GM23338 (cell line): ENCODE measurements at regions not wholly inside any gene's neighbourhood (a gene's known extent, or its start where the extent isn't known, plus 50 kb on each side); places are given as distances from the start of the nearest gene placed in this dataset.

Source experiments
- CREB1 ChIP-seq: fragments of 250-450 bp; sonication (Bioruptor Pico); IDR thresholded peaks from 2 replicates; pipeline ENCODE4 v1.5.0; 2020; ENCODE audit warnings: low read depth, mild to moderate bottlenecking, moderate library complexity
- EZH2 ChIP-seq: fragments of 200-600 bp; sonication (generic); IDR thresholded peaks from one replicate; pipeline ENCODE4 v1.8.0; 2017; ENCODE audit warnings: antibody characterized with exemption, mild to moderate bottlenecking, low read depth; ENCODE audit not compliant: unreplicated experiment
- POLR2AphosphoS5 ChIP-seq: IDR thresholded peaks from 2 replicates; pipeline ENCODE4 v1.6.1; 2016; ENCODE audit warnings: antibody characterized with exemption, low read depth
- TF ChIP-seq, protein P1 (sequence below), 2 experiments: fragments of 200-600 bp in 1 of 2; sonication (generic) in 1 of 2; conservative IDR thresholded peaks; 2 replicates each; pipeline versions ENCODE4 v1.5.1 to v1.6.1; 2016 to 2017; ENCODE audit warnings: antibody characterized with exemption in 2 of 2, low read depth in 2 of 2, mild to moderate bottlenecking in 2 of 2, moderate library complexity in 1 of 2

DNA sequence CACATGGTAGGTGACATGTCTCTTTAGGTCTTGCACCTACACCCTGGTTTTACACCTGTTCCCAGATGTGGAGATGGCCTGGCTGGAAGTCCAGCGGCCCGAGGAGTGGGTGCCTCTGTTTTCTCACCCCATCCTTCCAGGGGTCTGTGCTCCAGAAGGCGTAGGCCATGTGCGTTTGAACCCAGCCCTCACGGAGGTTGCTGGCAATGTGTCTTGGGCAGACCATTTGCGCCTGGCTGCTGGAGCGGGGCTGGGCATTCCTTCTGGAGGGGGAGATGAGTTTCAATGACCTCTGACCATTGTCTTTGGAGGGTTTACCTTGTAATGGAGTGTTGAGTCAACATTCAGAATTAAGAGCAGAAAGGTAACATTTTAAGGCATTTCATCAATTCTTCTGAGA lies 54.8 kb upstream of the ZNF536 start:
- TF ChIP-seq EZH2, result no peak
- TF ChIP-seq, protein P1, sequence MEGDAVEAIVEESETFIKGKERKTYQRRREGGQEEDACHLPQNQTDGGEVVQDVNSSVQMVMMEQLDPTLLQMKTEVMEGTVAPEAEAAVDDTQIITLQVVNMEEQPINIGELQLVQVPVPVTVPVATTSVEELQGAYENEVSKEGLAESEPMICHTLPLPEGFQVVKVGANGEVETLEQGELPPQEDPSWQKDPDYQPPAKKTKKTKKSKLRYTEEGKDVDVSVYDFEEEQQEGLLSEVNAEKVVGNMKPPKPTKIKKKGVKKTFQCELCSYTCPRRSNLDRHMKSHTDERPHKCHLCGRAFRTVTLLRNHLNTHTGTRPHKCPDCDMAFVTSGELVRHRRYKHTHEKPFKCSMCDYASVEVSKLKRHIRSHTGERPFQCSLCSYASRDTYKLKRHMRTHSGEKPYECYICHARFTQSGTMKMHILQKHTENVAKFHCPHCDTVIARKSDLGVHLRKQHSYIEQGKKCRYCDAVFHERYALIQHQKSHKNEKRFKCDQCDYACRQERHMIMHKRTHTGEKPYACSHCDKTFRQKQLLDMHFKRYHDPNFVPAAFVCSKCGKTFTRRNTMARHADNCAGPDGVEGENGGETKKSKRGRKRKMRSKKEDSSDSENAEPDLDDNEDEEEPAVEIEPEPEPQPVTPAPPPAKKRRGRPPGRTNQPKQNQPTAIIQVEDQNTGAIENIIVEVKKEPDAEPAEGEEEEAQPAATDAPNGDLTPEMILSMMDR (conservative IDR thresholded peaks at IDR 0.05; ENCODE audit: low read depth in 2 of 2), result no peak
- no peak for TF ChIP-seq CREB1 (CRISPR knock-in tag)
- no peak for TF ChIP-seq POLR2AphosphoS5
